Fibroblast of lung (primary cell): ENCODE measurements at regions not wholly inside any gene's neighbourhood (a gene's known extent, or its start where the extent isn't known, plus 50 kb on each side); places are given as distances from the start of the nearest gene placed in this dataset.

ENCODE experiments used
- CTCF ChIP-seq, 2 donors: IDR thresholded peaks in 1 of 2; conservative IDR thresholded peaks in 1 of 2; 1 replicate in 1 of 2; 2 replicates in 1 of 2; pipeline ENCODE4 v1.5.1; 2011 to 2012; ENCODE audit warnings: low read length in 2 of 2, control low read depth in 1 of 2, inconsistent platforms in 1 of 2, low read depth in 1 of 2, mild to moderate bottlenecking in 1 of 2
- EZH2 ChIP-seq: IDR thresholded peaks from 2 replicates; pipeline ENCODE4 v1.5.1; 2012; ENCODE audit warnings: low read length, control low read depth, mild to moderate bottlenecking; ENCODE audit errors: missing control alignments

- TF ChIP-seq CTCF (conservative IDR thresholded peaks at IDR 0.05 in 1 of 2, IDR thresholded peaks at IDR 0.05 in 1 of 2; ENCODE audit: low read depth in 1 of 2, low read length in 2 of 2), result no peak
- no peak for TF ChIP-seq EZH2
These were observed 190.6 kb upstream of the ADAMTS9 start for GRCh38 chr3:64878362-64878761.
